Liver (tissue), 8 donors: ENCODE measurements at regions not wholly inside any gene's neighbourhood (a gene's known extent, or its start where the extent isn't known, plus 50 kb on each side); places are given as distances from the start of the nearest gene placed in this dataset.

Experiments
- DNase-seq: peaks from one replicate; pipeline ENCODE4 v3.0.0-alpha.2; 2017; ENCODE audit warnings: low spot score
- H3K27ac ChIP-seq, 2 donors: one replicate each; pipeline ENCODE4 v1.7.0; 2013; ENCODE audit warnings: inconsistent platforms in 2 of 2, low read length in 2 of 2, control low read depth in 1 of 2, low read depth in 1 of 2, mild to moderate bottlenecking in 1 of 2
- H3K27me3 ChIP-seq, 4 donors: one replicate each; pipeline versions ENCODE4 v1.6.1 to v1.7.0; 2013; ENCODE audit warnings: low read length in 3 of 4, inconsistent platforms in 1 of 4, mild to moderate bottlenecking in 1 of 4, moderate library complexity in 1 of 4; ENCODE audit not compliant: control insufficient read depth in 4 of 4, insufficient read depth in 4 of 4
- H3K36me3 ChIP-seq, 4 donors: one replicate each; pipeline versions ENCODE4 v1.6.1 to v1.7.0; 2013; ENCODE audit warnings: low read length in 3 of 4, mild to moderate bottlenecking in 3 of 4, low read depth in 1 of 4, moderate library complexity in 1 of 4; ENCODE audit not compliant: control insufficient read depth in 4 of 4, insufficient read depth in 3 of 4
- H3K4me1 ChIP-seq, 4 donors: one replicate each; pipeline versions ENCODE4 v1.6.1 to v1.7.0; 2013; ENCODE audit warnings: low read length in 3 of 4, mild to moderate bottlenecking in 3 of 4, moderate library complexity in 1 of 4; ENCODE audit not compliant: control insufficient read depth in 4 of 4, insufficient read depth in 4 of 4
- H3K4me3 ChIP-seq, 3 donors: one replicate each; pipeline versions ENCODE4 v1.6.1 to v1.7.0; 2013; ENCODE audit warnings: low read length in 3 of 3, control low read depth in 1 of 3, low read depth in 1 of 3, mild to moderate bottlenecking in 1 of 3
- H3K9ac ChIP-seq, 2 donors: one replicate each; pipeline ENCODE4 v1.7.0; 2013; ENCODE audit warnings: low read length in 2 of 2, mild to moderate bottlenecking in 2 of 2, moderate library complexity in 2 of 2, control low read depth in 1 of 2, low read depth in 1 of 2
- H3K9me3 ChIP-seq, 4 donors: one replicate each; pipeline versions ENCODE4 v1.6.1 to v1.7.0; 2013; ENCODE audit warnings: low read length in 3 of 4; ENCODE audit not compliant: control insufficient read depth in 4 of 4
- ATF3 ChIP-seq: IDR thresholded peaks from 2 replicates; pipeline ENCODE4 v1.6.1; 2016; ENCODE audit warnings: antibody characterized with exemption
- CTCF ChIP-seq: fragments of 150-350 bp; IDR thresholded peaks from 2 replicates; pipeline ENCODE4 v1.5.1; 2017; ENCODE audit warnings: improper control_type of control experiment, low read depth, low read length; ENCODE audit not compliant: missing input control
- EGR1 ChIP-seq, 2 donors: IDR thresholded peaks; 2 replicates each; pipeline ENCODE4 v1.6.1; 2016 to 2018; ENCODE audit warnings: antibody characterized with exemption in 2 of 2, low read depth in 2 of 2
- FOXA1 ChIP-seq: IDR thresholded peaks from 2 replicates; pipeline ENCODE4 v1.6.1; 2016; ENCODE audit warnings: antibody characterized with exemption
- FOXA2 ChIP-seq: IDR thresholded peaks from 2 replicates; pipeline ENCODE4 v1.6.1; 2016; ENCODE audit warnings: antibody characterized with exemption
- GABPA ChIP-seq, 2 donors: IDR thresholded peaks in 1 of 2; conservative IDR thresholded peaks in 1 of 2; 2 replicates each; pipeline ENCODE4 v1.6.1; 2016; ENCODE audit warnings: antibody characterized with exemption in 2 of 2, mild to moderate bottlenecking in 1 of 2, moderate library complexity in 1 of 2
- HNF4A ChIP-seq, 2 donors: conservative IDR thresholded peaks; 2 replicates each; pipeline ENCODE4 v1.6.1; 2016; ENCODE audit warnings: antibody characterized with exemption in 2 of 2, mild to moderate bottlenecking in 2 of 2
- HNF4G ChIP-seq: IDR thresholded peaks from 2 replicates; pipeline ENCODE4 v1.6.1; 2016; ENCODE audit warnings: antibody characterized with exemption
- JUND ChIP-seq, 2 donors: IDR thresholded peaks; 2 replicates each; pipeline ENCODE4 v1.6.1; 2016; ENCODE audit warnings: antibody characterized with exemption in 2 of 2
- NR2F2 ChIP-seq: IDR thresholded peaks from 2 replicates; pipeline ENCODE4 v1.6.1; 2016; ENCODE audit warnings: antibody characterized with exemption
- RAD21 ChIP-seq, 2 donors: IDR thresholded peaks; 2 replicates each; pipeline ENCODE4 v1.6.1; 2016; ENCODE audit warnings: antibody characterized with exemption in 2 of 2, mild to moderate bottlenecking in 2 of 2
- REST ChIP-seq: IDR thresholded peaks from 2 replicates; pipeline ENCODE4 v1.6.1; 2016; ENCODE audit warnings: antibody characterized with exemption, mild to moderate bottlenecking
- RXRA ChIP-seq, 2 donors: IDR thresholded peaks; 2 replicates each; pipeline ENCODE4 v1.6.1; 2017 to 2018; ENCODE audit warnings: antibody characterized with exemption in 2 of 2, mild to moderate bottlenecking in 1 of 2
- SP1 ChIP-seq: IDR thresholded peaks from 2 replicates; pipeline ENCODE4 v1.6.1; 2018; ENCODE audit warnings: antibody characterized with exemption, mild to moderate bottlenecking
- TAF1 ChIP-seq: conservative IDR thresholded peaks from 2 replicates; pipeline ENCODE4 v1.6.1; 2016; ENCODE audit warnings: antibody characterized with exemption, mild to moderate bottlenecking
- YY1 ChIP-seq: IDR thresholded peaks from 2 replicates; pipeline ENCODE4 v1.6.1; 2016; ENCODE audit warnings: antibody characterized with exemption, mild to moderate bottlenecking
- ZBTB33 ChIP-seq: IDR thresholded peaks from 2 replicates; pipeline ENCODE4 v1.6.1; 2016; ENCODE audit warnings: antibody characterized with exemption
- WGBS: extraction: QIAGEN DNeasy Blood & Tissue Kit; methylation state at CpG from one replicate; pipeline ENCODE4 v1.1.7; 2013; 5-methylcytosine and 5-hydroxymethylcytosine counted together
- TF ChIP-seq, protein P1 (sequence below): IDR thresholded peaks from 2 replicates; pipeline ENCODE4 v1.6.1; 2016; ENCODE audit warnings: antibody characterized with exemption
- donor health status: healthy.
- donor health status: healthy.
- donor health status: healthy.
- donor health status: healthy.
- donor health status: healthy.

DNA sequence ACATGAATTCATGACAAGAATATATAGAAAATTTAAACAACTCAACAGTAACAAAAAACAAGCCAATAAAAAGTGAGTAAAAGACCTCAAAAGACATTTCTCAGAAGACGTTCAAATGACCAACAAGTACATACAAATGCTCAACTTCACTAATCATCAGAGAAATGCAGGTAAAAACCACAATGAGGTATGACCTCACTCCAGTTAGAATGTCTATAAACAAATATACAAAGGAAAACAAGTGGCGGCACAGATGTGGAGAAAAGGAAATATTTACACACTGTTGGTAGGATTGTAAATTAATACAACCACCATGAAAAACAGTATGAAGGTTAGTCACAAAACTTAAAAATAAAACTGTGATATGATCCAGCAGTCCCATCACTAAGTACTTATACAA is 1033.1 kb downstream of the RAPGEF2 start:
- H3K4me1 ChIP-seq = no peaks in the 10 kb centered on the region
- TF ChIP-seq RXRA (IDR thresholded peaks at IDR 0.05) (no peak), NR2F2 (no peak), TAF1 (no peak), RAD21 (IDR thresholded peaks at IDR 0.05) (no peak), EGR1 (IDR thresholded peaks at IDR 0.05; ENCODE audit: low read depth in 2 of 2) (no peak), FOXA1 (no peak), ZBTB33 (no peak), GABPA (IDR thresholded peaks at IDR 0.05 in 1 of 2, conservative IDR thresholded peaks at IDR 0.05 in 1 of 2) (no peak), HNF4G (no peak), YY1 (no peak), REST (no peak), JUND (IDR thresholded peaks at IDR 0.05) (no peak), HNF4A (conservative IDR thresholded peaks at IDR 0.05) (no peak), ATF3 (no peak), CTCF (no peak)
- TF ChIP-seq, protein P1, sequence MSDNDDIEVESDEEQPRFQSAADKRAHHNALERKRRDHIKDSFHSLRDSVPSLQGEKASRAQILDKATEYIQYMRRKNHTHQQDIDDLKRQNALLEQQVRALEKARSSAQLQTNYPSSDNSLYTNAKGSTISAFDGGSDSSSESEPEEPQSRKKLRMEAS = no peak

DNA sequence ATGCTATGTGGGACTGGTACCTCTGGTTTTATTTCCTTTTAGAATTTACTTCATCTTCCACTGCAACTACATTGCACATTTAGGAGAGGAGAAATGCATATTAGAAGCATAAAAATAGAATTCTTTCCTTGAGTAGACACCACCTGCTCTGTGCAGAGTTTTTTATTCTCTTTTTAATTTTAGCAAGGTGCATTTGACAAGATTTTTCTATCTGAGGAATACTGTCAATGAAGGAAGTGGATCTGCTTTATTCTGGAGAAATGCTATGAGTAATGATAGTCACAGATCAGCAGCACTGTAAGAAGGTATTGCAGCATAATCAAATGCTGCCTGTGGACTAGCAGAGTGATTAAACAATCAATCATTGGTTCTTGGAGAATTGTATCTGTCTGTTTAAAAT is 1038.3 kb downstream of the RAPGEF2 start:
- Histone ChIP-seq H3K9me3 (no peaks in the 10 kb centered on the region), H3K9ac (no peak overlapping the region), H3K36me3 (no peaks in the 10 kb centered on the region), H3K4me3 (no peak overlapping the region), H3K4me1 (no peaks in the 10 kb centered on the region), H3K27me3 (no peaks in the 10 kb centered on the region), H3K27ac (no peak overlapping the region)
- DNase-seq = no peak
- TF ChIP-seq REST = no peak
- no peak for TF ChIP-seq EGR1 (IDR thresholded peaks at IDR 0.05; ENCODE audit: low read depth in 2 of 2)
- no peak for TF ChIP-seq FOXA1
- no peak for TF ChIP-seq HNF4A (conservative IDR thresholded peaks at IDR 0.05)
- TF ChIP-seq HNF4G = no peak
- no peak for TF ChIP-seq YY1
- TF ChIP-seq TAF1 = no peak
- TF ChIP-seq FOXA2 = no peak
- no peak for TF ChIP-seq SP1
- no peak for TF ChIP-seq ZBTB33
- TF ChIP-seq, protein P1 = no peak
- no peak for TF ChIP-seq GABPA (IDR thresholded peaks at IDR 0.05 in 1 of 2, conservative IDR thresholded peaks at IDR 0.05 in 1 of 2)
- TF ChIP-seq RAD21 (IDR thresholded peaks at IDR 0.05) = no peak

More for the DNA sequence above, 1033.1 kb downstream of the RAPGEF2 start:
- H3K4me3 ChIP-seq = no peak overlapping the region
- peaks cover 0 to 8% (median 2%) of the 10 kb centered on the region in 4 donors for H3K9me3 ChIP-seq
- DNase-seq = no peak
- 54% methylated on average over 2 of the region's 2 CpGs for WGBS
- H3K27me3 ChIP-seq = no peaks in the 10 kb centered on the region
- H3K36me3 ChIP-seq = no peaks in the 10 kb centered on the region
- no peak overlapping the region for H3K27ac ChIP-seq
- H3K9ac ChIP-seq = no peak overlapping the region
